Epithelial cell of proximal tubule (primary cell): ENCODE measurements at regions not wholly inside any gene's neighbourhood (a gene's known extent, or its start where the extent isn't known, plus 50 kb on each side); places are given as distances from the start of the nearest gene placed in this dataset.

Experiments used
- DNase-seq: peaks from one replicate; pipeline ENCODE4 v3.0.0-alpha.2; 2011; ENCODE audit warnings: low read depth
- H3K4me3 ChIP-seq: 2 replicates; pipeline ENCODE4 v1.5.1; 2011; ENCODE audit warnings: low read depth, mild to moderate bottlenecking, low read length
- TF ChIP-seq, protein P1 (sequence below): conservative IDR thresholded peaks from 2 replicates; pipeline ENCODE4 v1.5.1; 2012; ENCODE audit warnings: low read depth, mild to moderate bottlenecking, low read length

DNA sequence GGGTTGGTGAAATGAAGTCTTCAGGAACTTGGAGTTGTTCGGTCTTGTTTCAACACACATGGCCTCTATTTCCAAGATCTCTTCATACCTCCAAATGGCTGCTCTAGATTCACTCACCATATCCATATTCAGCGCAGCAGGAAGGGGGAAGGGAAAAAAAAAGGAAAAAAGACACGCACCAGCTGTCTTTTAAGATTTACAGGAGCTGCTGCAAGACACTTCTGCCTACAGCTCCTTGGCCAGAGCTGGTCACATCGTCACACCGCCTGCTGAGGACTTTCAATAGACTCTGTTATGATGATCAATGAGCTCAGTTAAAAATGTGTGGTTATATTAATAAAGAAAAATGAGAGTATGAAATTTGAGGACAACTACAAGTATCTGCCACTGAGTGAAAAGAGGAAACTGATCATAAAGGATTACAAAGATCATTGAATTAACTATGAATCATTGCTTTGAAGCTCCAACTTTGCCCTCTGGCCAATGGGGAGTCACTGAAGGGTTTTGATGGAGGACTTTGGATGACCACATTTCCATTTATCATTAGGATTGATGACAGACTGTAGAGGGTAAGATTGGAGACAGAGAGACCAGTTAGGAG, 182.1 kb upstream of the HMGA2 start:
- TF ChIP-seq, protein P1, sequence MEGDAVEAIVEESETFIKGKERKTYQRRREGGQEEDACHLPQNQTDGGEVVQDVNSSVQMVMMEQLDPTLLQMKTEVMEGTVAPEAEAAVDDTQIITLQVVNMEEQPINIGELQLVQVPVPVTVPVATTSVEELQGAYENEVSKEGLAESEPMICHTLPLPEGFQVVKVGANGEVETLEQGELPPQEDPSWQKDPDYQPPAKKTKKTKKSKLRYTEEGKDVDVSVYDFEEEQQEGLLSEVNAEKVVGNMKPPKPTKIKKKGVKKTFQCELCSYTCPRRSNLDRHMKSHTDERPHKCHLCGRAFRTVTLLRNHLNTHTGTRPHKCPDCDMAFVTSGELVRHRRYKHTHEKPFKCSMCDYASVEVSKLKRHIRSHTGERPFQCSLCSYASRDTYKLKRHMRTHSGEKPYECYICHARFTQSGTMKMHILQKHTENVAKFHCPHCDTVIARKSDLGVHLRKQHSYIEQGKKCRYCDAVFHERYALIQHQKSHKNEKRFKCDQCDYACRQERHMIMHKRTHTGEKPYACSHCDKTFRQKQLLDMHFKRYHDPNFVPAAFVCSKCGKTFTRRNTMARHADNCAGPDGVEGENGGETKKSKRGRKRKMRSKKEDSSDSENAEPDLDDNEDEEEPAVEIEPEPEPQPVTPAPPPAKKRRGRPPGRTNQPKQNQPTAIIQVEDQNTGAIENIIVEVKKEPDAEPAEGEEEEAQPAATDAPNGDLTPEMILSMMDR = no peak
- no peak for DNase-seq
- H3K4me3 ChIP-seq = no peak overlapping the region

- TF ChIP-seq, protein P1 = no peak
- H3K4me3 ChIP-seq = no peak overlapping the region
- no peak for DNase-seq
Observed at GRCh38 chr12:65643171-65643570, 181.1 kb upstream of the HMGA2 start.

DNA sequence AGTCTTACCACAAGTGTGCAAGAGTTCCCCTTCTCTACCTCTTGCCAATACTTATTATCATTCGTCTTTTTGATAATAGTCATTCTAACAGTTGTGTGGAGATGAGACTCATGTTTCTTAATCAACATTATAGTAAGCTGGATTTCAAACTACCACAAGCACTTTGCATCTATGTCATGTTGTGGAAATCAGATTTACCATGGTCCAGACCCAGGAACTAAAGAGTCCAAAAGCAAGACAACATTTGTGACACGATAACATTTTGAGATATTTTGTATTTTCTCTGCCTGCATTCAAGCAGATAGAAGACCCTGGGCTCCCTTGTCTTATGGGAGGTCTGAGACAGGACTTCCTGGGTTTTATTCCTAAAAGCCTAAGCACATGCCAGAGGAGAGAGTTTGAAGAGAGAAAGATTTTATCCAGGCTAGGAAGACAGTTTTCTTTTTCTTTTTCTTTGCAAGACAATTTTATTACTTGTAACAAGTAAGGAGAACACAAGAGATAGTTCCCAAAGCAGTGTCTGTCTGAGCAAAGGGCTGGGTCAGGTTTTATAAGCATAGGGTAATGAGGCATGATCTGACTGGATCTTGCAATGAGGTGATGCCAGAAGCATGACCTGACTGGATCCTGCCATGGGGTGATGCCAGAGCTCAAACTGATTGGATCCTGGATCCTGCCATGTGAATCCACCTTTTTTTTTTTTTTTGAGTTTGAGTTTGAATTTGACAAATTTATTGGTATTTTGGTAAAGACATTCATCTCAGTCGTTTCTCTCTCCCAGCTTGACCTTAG, 180.5 kb upstream of the HMGA2 start:
- DNase-seq = no peak
- no peak overlapping the region for H3K4me3 ChIP-seq
- TF ChIP-seq, protein P1 = no peak

- TF ChIP-seq, protein P1 = no peak
- no peak overlapping the region for H3K4me3 ChIP-seq
- DNase-seq = no peak
Observed at GRCh38 chr12:65646127-65646643, 178.1 kb upstream of the HMGA2 start.

DNA sequence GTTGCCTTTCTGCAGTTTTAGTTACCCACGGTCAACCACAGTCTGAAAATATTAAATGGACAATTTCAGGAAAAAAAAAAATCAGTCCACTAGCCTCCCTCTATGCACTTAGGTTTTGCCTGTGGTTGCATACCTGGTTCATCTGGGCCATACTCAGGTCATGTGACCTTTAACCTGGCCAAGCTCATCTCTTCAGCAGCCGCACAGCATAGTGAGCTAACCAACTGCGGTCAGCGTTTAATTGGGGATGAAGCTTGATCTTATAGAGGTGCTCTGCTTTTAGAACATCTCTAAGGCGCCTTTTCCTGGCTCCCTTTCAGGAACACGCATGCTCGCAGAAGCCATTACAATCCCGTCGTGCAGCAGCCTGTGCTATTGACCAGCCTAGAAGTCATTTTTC, 177.2 kb upstream of the HMGA2 start:
- TF ChIP-seq, protein P1 = no peak

GRCh38 chr12:65648461-65648860, 175.8 kb upstream of the HMGA2 start:
- no peak overlapping the region for H3K4me3 ChIP-seq
- DNase-seq = no peak
- TF ChIP-seq, protein P1 = no peak

More for the DNA sequence above, 177.2 kb upstream of the HMGA2 start:
- H3K4me3 ChIP-seq = no peak overlapping the region
- no peak for DNase-seq
